Transverse colon (tissue), 4 donors: ENCODE measurements at regions not wholly inside any gene's neighbourhood (a gene's known extent, or its start where the extent isn't known, plus 50 kb on each side); places are given as distances from the start of the nearest gene placed in this dataset.

Source experiments
- CTCF ChIP-seq, 5 experiments: fragments of 200-600 bp in 3 of 5; fragments of 450-650 bp in 2 of 5; sonication (generic) in 3 of 5; IDR thresholded peaks; 1 replicate in 2 of 5; 2 replicates in 3 of 5; pipeline ENCODE4 v1.5.1; 2016 to 2017; ENCODE audit warnings: antibody characterized with exemption in 5 of 5, inconsistent platforms in 3 of 5, mild to moderate bottlenecking in 2 of 5, moderate library complexity in 1 of 5
- POLR2A ChIP-seq: fragments of 450-650 bp; IDR thresholded peaks from one replicate; pipeline ENCODE4 v1.6.1; 2016; ENCODE audit warnings: antibody characterized with exemption, mild to moderate bottlenecking, moderate library complexity
- POLR2AphosphoS5 ChIP-seq, 3 donors: sonication (generic); formaldehyde crosslinking; IDR thresholded peaks; one replicate each; pipeline ENCODE4 v1.6.1; 2016; ENCODE audit warnings: antibody characterized with exemption in 3 of 3

- TF ChIP-seq POLR2AphosphoS5 (IDR thresholded peaks at IDR 0.05) (no peak), CTCF (IDR thresholded peaks at IDR 0.05) (no peak), POLR2A (no peak)
Observed at GRCh38 chr16:79933603-79934002, 333.1 kb upstream of the MAF start.
